ENCODE measurements at regions not wholly inside any gene's neighbourhood (a gene's known extent, or its start where the extent isn't known, plus 50 kb on each side); places are given as distances from the start of the nearest gene placed in this dataset.

DNA sequence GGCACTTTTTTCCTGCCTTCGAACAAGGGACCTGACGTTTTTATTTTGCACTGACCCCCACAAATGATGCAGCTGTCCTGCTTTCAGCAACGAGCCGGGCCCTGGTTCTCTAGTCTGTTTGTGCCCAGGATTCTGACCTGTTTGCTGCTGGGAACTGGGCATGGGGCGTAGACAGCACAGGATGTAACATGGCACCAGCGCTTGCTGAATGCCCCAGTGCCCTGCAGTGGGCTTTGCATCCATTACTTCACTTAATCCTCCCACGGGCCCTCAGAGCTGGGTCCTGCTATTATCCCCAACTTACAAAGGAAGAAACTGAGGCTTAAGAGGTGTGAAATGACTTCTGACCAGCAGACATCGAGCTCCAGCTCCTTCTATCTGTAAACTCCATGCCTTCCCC lies 80.4 kb upstream of the PMEPA1 start:
- TF ChIP-seq POLR2A (IDR thresholded peaks at IDR 0.05), result no peak
- TF ChIP-seq, protein P1, sequence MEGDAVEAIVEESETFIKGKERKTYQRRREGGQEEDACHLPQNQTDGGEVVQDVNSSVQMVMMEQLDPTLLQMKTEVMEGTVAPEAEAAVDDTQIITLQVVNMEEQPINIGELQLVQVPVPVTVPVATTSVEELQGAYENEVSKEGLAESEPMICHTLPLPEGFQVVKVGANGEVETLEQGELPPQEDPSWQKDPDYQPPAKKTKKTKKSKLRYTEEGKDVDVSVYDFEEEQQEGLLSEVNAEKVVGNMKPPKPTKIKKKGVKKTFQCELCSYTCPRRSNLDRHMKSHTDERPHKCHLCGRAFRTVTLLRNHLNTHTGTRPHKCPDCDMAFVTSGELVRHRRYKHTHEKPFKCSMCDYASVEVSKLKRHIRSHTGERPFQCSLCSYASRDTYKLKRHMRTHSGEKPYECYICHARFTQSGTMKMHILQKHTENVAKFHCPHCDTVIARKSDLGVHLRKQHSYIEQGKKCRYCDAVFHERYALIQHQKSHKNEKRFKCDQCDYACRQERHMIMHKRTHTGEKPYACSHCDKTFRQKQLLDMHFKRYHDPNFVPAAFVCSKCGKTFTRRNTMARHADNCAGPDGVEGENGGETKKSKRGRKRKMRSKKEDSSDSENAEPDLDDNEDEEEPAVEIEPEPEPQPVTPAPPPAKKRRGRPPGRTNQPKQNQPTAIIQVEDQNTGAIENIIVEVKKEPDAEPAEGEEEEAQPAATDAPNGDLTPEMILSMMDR (IDR thresholded peaks at IDR 0.05), result no peak

Data from esophagus squamous epithelium (tissue), 4 donors.